ENCODE measurements at regions not wholly inside any gene's neighbourhood (a gene's known extent, or its start where the extent isn't known, plus 50 kb on each side); places are given as distances from the start of the nearest gene placed in this dataset.
"Not testable (repeated sequence)": the region's sequence is repeated elsewhere in the genome, so short reads cannot be mapped to it uniquely, and the experiment has no call there.

DNA sequence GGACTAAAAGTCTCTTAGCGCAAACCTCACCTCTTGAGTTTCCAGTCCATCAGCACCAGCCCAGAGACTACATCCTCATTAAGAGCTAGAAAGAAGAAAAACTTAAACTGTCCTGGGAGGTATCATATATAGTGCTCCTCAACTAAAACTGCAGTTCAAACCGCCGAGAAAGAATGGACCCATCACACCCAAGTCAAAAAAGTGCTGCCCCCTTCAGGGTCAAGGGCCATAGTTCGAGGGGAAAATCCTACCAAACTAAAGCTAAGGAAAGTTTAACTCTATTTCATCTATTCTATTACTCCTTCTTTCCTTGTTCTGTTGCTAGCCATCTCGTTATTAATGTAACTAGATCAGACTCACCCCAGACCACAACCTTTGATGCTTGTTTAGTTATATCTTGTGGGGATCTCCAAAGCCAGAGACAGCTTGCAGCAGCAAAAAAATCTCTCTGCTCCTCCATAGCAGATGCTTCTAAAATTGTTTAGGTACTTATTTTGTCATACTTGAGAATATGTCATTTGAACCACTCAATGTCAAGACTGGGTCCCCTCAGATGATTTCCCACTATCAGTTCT lies 134.5 kb upstream of the RMP24 start:
- no peaks in the 10 kb centered on the region for H3K4me1 ChIP-seq
- no peak for DNase-seq
- no peaks in the 10 kb centered on the region for H3K36me3 ChIP-seq
- no peak overlapping the region for H3K27ac ChIP-seq
- no peaks in the 10 kb centered on the region for H3K27me3 ChIP-seq
- peaks cover 0 to 5% (median 2%) of the 10 kb centered on the region in 4 donors for H3K9me3 ChIP-seq
- WGBS, 5 donors: 77 to 87% (median 81%) methylated on average over 5 of the region's 5 CpGs
- H3K4me3 ChIP-seq: no peak overlapping the region
- intact Hi-C loops (cut with DNase I; ENCODE audit: low total_unique reads): no loop called here
- TF ChIP-seq EP300 (IDR thresholded peaks at IDR 0.05) (no peak), POLR2A (IDR thresholded peaks at IDR 0.05) (no peak), POLR2AphosphoS5 (IDR thresholded peaks at IDR 0.05) (no peak)
- TF ChIP-seq, protein P1, sequence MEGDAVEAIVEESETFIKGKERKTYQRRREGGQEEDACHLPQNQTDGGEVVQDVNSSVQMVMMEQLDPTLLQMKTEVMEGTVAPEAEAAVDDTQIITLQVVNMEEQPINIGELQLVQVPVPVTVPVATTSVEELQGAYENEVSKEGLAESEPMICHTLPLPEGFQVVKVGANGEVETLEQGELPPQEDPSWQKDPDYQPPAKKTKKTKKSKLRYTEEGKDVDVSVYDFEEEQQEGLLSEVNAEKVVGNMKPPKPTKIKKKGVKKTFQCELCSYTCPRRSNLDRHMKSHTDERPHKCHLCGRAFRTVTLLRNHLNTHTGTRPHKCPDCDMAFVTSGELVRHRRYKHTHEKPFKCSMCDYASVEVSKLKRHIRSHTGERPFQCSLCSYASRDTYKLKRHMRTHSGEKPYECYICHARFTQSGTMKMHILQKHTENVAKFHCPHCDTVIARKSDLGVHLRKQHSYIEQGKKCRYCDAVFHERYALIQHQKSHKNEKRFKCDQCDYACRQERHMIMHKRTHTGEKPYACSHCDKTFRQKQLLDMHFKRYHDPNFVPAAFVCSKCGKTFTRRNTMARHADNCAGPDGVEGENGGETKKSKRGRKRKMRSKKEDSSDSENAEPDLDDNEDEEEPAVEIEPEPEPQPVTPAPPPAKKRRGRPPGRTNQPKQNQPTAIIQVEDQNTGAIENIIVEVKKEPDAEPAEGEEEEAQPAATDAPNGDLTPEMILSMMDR (IDR thresholded peaks at IDR 0.05): no peak

DNA sequence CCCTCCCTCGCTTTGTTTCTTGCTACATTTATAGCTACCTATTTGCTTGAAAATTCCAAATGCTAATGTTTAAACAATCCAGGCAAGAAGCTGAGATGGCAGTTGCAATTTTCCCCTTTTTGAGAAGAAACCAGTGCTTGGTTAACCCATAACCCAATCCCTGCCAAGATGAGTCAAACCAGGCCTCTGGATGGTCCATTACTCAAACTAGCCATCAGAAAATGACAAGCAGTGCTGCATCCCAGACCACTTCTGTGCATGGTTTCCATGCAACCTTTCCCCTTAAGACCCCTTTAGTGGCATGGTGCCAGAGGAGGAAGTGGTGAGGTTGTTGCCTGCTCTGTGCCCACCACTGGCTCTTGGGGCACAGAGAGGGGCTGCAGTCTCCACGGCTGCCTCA lies 131.2 kb upstream of the RMP24 start:
- TF ChIP-seq, protein P1 (IDR thresholded peaks at IDR 0.05): no peak
- TF ChIP-seq EP300 (IDR thresholded peaks at IDR 0.05): no peak
- no peak for TF ChIP-seq POLR2A (IDR thresholded peaks at IDR 0.05)
- no peak for TF ChIP-seq POLR2AphosphoS5 (IDR thresholded peaks at IDR 0.05)
- 66 to 80% (median 73%) methylated on average over 2 of the region's 2 CpGs for WGBS, 5 donors
- no peak for DNase-seq
- no peaks in the 10 kb centered on the region for H3K9me3 ChIP-seq
- H3K36me3 ChIP-seq: no peaks in the 10 kb centered on the region
- H3K4me3 ChIP-seq: no peak overlapping the region
- no peaks in the 10 kb centered on the region for H3K4me1 ChIP-seq
- intact Hi-C loops (cut with DNase I; ENCODE audit: low total_unique reads): no loop called here
- no peaks in the 10 kb centered on the region for H3K27me3 ChIP-seq
- no peak overlapping the region for H3K27ac ChIP-seq

DNA sequence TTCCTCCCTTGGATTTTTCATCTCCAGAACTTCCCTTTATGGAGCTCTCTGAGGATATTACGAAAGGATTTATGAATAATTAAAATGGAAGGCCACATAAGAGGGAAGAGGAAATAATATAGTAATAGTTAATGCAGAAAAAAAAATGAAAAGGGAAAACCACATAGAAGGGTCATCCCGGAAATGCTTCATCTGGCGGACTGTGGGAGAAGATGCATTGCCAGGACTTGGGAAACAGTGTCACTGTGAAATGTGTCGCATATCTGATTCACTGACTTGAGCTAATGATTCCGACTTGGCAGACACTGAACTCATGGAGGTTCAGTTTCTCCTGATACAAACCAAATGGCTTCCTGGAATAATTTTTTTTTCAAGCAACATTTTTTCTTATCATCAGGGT lies 129.9 kb upstream of the RMP24 start:
- H3K4me3 ChIP-seq: no peak overlapping the region
- 68 to 85% (median 80%) methylated on average over 5 of the region's 5 CpGs for WGBS, 5 donors
- intact Hi-C loops (cut with DNase I; ENCODE audit: low total_unique reads): no loop called here
- no peaks in the 10 kb centered on the region for H3K9me3 ChIP-seq
- H3K27ac ChIP-seq: no peak overlapping the region
- TF ChIP-seq POLR2AphosphoS5 (IDR thresholded peaks at IDR 0.05) (no peak), POLR2A (IDR thresholded peaks at IDR 0.05) (no peak), EP300 (IDR thresholded peaks at IDR 0.05) (no peak)
- TF ChIP-seq, protein P1 (IDR thresholded peaks at IDR 0.05): no peak
- no peak for DNase-seq
- H3K36me3 ChIP-seq: no peaks in the 10 kb centered on the region
- no peaks in the 10 kb centered on the region for H3K4me1 ChIP-seq
- H3K27me3 ChIP-seq: no peaks in the 10 kb centered on the region

DNA sequence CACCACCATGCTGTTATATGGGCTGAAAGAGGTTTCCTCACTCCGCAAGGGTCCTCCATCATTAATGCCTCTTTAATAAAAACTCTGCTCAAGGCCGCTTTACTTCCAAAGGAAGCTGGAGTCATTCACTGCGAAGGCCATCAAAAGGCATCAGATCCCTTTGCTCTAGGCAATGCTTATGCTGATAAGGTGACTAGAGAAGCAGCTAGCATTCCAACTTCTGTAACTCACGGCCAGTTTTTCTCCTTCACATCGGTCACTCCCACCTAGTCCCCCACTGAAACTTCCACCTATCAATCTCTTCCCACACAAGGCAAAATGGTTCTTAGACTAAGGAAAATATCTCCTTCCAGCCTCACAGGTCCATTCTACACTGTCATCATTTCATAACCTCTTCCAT lies 124.2 kb upstream of the RMP24 start:
- H3K4me3 ChIP-seq; DNase-seq; H3K4me1 ChIP-seq; H3K27ac ChIP-seq; H3K27me3 ChIP-seq; H3K36me3 ChIP-seq; intact Hi-C loops (cut with DNase I; ENCODE audit: low total_unique reads); H3K9me3 ChIP-seq: not testable (repeated sequence)
- 78 to 88% (median 86%) methylated on average over 5 of the region's 5 CpGs for WGBS, 5 donors

DNA sequence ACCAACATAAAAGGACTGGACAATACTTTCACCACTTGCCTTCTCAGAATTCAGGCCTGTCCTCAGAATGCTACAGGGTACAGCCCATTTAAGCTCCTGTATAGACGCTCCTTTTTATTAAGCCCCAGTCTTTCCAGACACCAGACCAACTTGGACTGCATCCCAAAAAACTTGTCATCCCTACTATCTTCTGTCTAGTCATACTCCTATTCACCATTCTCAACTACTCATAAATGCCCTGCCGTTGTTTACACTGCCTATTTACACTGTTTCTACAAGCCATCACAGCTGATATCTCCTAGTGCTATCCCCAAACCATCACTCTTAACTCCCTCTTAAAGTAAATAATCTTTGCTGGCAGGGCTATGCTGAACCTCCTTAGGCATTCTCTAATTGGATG lies 123.2 kb upstream of the RMP24 start:
- intact Hi-C loops (cut with DNase I; ENCODE audit: low total_unique reads); H3K9me3 ChIP-seq; DNase-seq; H3K36me3 ChIP-seq; H3K27ac ChIP-seq; H3K27me3 ChIP-seq; H3K4me3 ChIP-seq; H3K4me1 ChIP-seq: not testable (repeated sequence)
- WGBS, 5 donors: 56 to 73% (median 71%) methylated on average over 2 of the region's 2 CpGs
